ENCODE measurements at regions not wholly inside any gene's neighbourhood (a gene's known extent, or its start where the extent isn't known, plus 50 kb on each side); places are given as distances from the start of the nearest gene placed in this dataset.

DNA sequence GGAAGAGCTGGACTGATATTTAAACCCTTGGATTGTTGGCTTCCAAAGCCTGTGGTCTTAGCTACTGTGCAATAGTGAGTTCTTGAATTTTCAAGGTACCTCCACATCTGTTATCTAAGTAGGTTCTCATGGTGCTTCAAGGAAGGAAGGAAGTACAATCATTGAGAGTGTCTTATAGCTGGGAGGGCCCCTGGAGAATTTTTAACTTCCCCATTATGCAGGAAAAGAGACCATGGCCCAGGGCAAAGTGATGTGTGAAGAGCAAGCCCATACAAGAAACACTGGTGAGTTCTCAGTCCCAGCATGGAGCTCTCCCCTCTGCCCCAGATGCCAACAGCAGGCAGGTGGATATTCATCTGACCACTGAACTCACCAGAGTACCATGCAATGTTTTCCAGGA lies 169.0 kb upstream of the IRX6 start:
- TF ChIP-seq CTCF (IDR thresholded peaks at IDR 0.05) = no peak
- TF ChIP-seq POLR2AphosphoS5 (IDR thresholded peaks at IDR 0.05) = no peak
- no peak for TF ChIP-seq POLR2A (IDR thresholded peaks at IDR 0.05)

Measured in sigmoid colon (tissue), 4 donors.